IMR-90 (cell line): ENCODE measurements at regions not wholly inside any gene's neighbourhood (a gene's known extent, or its start where the extent isn't known, plus 50 kb on each side); places are given as distances from the start of the nearest gene placed in this dataset.

Experiments used
- ATAC-seq: fragments of 200-7000 bp; cut with Tn5 transposase; 2 replicates; pipeline ENCODE4 v1.9.1; 2020; ENCODE audit warnings: low read depth, mild to moderate bottlenecking, moderate library complexity
- BruUV-seq: library from RNA; stranded (reverse); fragments of 400-500 nt; replicated peaks from 2 replicates; lab custom pipeline; 2021; lab: Mats Ljungman, UMichigan
- CTCF ChIA-PET: fragments of 300-600 bp; formaldehyde crosslinking; extraction: SDS; loops from one replicate; lab custom pipeline; 2021; ENCODE audit warnings: antibody characterized with exemption; lab: Yijun Ruan, JAX
- POLR2A ChIA-PET: fragments of 300-600 bp; sonication (Branson Sonifier 250); formaldehyde crosslinking; loops from one replicate; lab custom pipeline; 2022; ENCODE audit warnings: antibody characterized with exemption; ENCODE audit not compliant: unreplicated experiment; lab: Charles Lee
- DNase-seq: peaks from one replicate; pipeline ENCODE4 v3.0.0; 2013
- H2AFZ ChIP-seq: replicated peaks from 2 replicates; pipeline ENCODE3; 2013; ENCODE audit warnings: low read length, mild to moderate bottlenecking; ENCODE audit not compliant: poor library complexity
- H2AK5ac ChIP-seq: 2 replicates; pipeline ENCODE4 v1.6.1; 2013; ENCODE audit warnings: low read depth, low read length, inconsistent platforms
- H2AK9ac ChIP-seq: replicated peaks from 2 replicates; pipeline ENCODE3; 2013; ENCODE audit warnings: mild to moderate bottlenecking, low read depth, low read length, moderate library complexity; ENCODE audit not compliant: poor library complexity
- H2BK120ac ChIP-seq: 2 replicates; pipeline ENCODE4 v1.6.1; 2013; ENCODE audit warnings: low read depth, low read length, inconsistent platforms
- H2BK15ac ChIP-seq: 3 replicates; pipeline ENCODE4 v1.6.1; 2013; ENCODE audit warnings: low read depth, low read length, inconsistent platforms
- H2BK20ac ChIP-seq: 2 replicates; pipeline ENCODE4 v1.6.1; 2013; ENCODE audit warnings: low read depth, mild to moderate bottlenecking, inconsistent platforms, low read length, moderate library complexity
- H2BK5ac ChIP-seq: 2 replicates; pipeline ENCODE4 v1.6.1; 2013; ENCODE audit warnings: mild to moderate bottlenecking, low read depth, low read length, inconsistent platforms; ENCODE audit not compliant: poor library complexity, severe bottlenecking
- H3K14ac ChIP-seq: replicated peaks from 2 replicates; pipeline ENCODE4 v1.6.1; 2013; ENCODE audit warnings: low read depth, low read length, inconsistent platforms
- H3K18ac ChIP-seq: 2 replicates; pipeline ENCODE4 v1.6.1; 2013; ENCODE audit warnings: low read depth, low read length, control low read depth
- H3K23ac ChIP-seq: 2 replicates; pipeline ENCODE4 v1.6.1; 2013; ENCODE audit warnings: low read depth, low read length, inconsistent platforms
- H3K27ac ChIP-seq: 2 replicates; pipeline ENCODE4 v1.5.1; 2013; ENCODE audit warnings: mild to moderate bottlenecking, control low read depth, low read length; ENCODE audit not compliant: insufficient read depth
- H3K27me3 ChIP-seq: 2 replicates; pipeline ENCODE4 v1.6.1; 2013; ENCODE audit warnings: low read length; ENCODE audit not compliant: control insufficient read depth, insufficient read depth
- H3K36me3 ChIP-seq: 2 replicates; pipeline ENCODE4 v1.6.1; 2013; ENCODE audit warnings: low read length, mixed read lengths; ENCODE audit not compliant: control insufficient read depth, insufficient read depth
- H3K4ac ChIP-seq: 2 replicates; pipeline ENCODE4 v1.6.1; 2013; ENCODE audit warnings: low read depth, low read length, inconsistent platforms
- H3K4me1 ChIP-seq: 2 replicates; pipeline ENCODE4 v1.6.1; 2013; ENCODE audit warnings: low read length, mixed read lengths; ENCODE audit not compliant: control insufficient read depth, insufficient read depth
- H3K4me2 ChIP-seq: 2 replicates; pipeline ENCODE4 v1.6.1; 2013; ENCODE audit warnings: low read depth, mild to moderate bottlenecking, control low read depth, low read length, moderate library complexity
- H3K4me3 ChIP-seq: 2 replicates; pipeline ENCODE4 v1.5.1; 2013; ENCODE audit warnings: low read depth, mild to moderate bottlenecking, control low read depth, low read length, moderate library complexity; ENCODE audit not compliant: insufficient read depth
- H3K56ac ChIP-seq: 2 replicates; pipeline ENCODE4 v1.6.1; 2013; ENCODE audit warnings: low read length, inconsistent platforms; ENCODE audit not compliant: insufficient read depth; ENCODE audit errors: extremely low read depth
- H3K79me1 ChIP-seq, 2 experiments: 2 replicates each; pipeline ENCODE4 v1.6.1; 2013; ENCODE audit warnings: low read length in 2 of 2, inconsistent platforms in 1 of 2, low read depth in 1 of 2
- H3K9ac ChIP-seq: 2 replicates; pipeline ENCODE4 v1.6.1; 2013; ENCODE audit warnings: low read depth, low read length, control low read depth
- H3K9me1 ChIP-seq: 2 replicates; pipeline ENCODE4 v1.6.1; 2013; ENCODE audit warnings: low read length, inconsistent platforms; ENCODE audit not compliant: insufficient read depth
- H3K9me3 ChIP-seq: 2 replicates; pipeline ENCODE4 v1.6.1; 2013; ENCODE audit warnings: low read length; ENCODE audit not compliant: control insufficient read depth, insufficient read depth
- H4K20me1 ChIP-seq: 2 replicates; pipeline ENCODE4 v1.6.1; 2013; ENCODE audit warnings: low read length, inconsistent platforms; ENCODE audit not compliant: insufficient read depth
- H4K5ac ChIP-seq: 2 replicates; pipeline ENCODE4 v1.6.1; 2013; ENCODE audit warnings: mild to moderate bottlenecking, low read depth, low read length, control low read depth
- H4K8ac ChIP-seq, 2 experiments: 2 replicates each; pipeline ENCODE4 v1.6.1; 2013; ENCODE audit warnings: low read depth in 2 of 2, low read length in 2 of 2, control low read depth in 1 of 2, inconsistent platforms in 1 of 2
- H4K91ac ChIP-seq: 2 replicates; pipeline ENCODE4 v1.6.1; 2013; ENCODE audit warnings: low read depth, low read length, inconsistent platforms; ENCODE audit not compliant: insufficient read depth
- CTCF ChIP-seq: conservative IDR thresholded peaks from 2 replicates; pipeline ENCODE4 v1.5.1; 2012; ENCODE audit warnings: mild to moderate bottlenecking, low read depth, low read length, improper control_type of control experiment
- WGBS, 2 experiments: methylation state at CpG; one replicate each; pipeline versions ENCODE4 v1.1.5 to v1.1.7; 2013; ENCODE audit warnings: missing lambda C conversion rate in 2 of 2; ENCODE audit not compliant: insufficient read length in 1 of 2; ENCODE audit errors: extremely low coverage in 2 of 2; 5-methylcytosine and 5-hydroxymethylcytosine counted together
- dilution Hi-C: fragments of 300-500 bp; cut with HindIII; formaldehyde crosslinking; loops from one replicate; pipeline ENCODE4 v1.14.3; 2018; ENCODE audit warnings: low sequenced_read_pairs; ENCODE audit not compliant: unreplicated experiment
- in situ Hi-C: fragments of 300-500 bp; cut with MboI; formaldehyde crosslinking; loops from 3 replicates; pipeline ENCODE4 v1.14.3; 2019; ENCODE audit warnings: low sequenced_read_pairs, inconsistent platforms, mixed read lengths
- intact Hi-C: fragments of 100-400 bp; cut with micrococcal nuclease; formaldehyde crosslinking; loops from 2 replicates; pipeline ENCODE4 v1.10.0; 2022

- ATAC-seq: no peak
- BruUV-seq: no TSS peak
- POLR2A ChIA-PET: no interaction called here
These were observed 221.5 kb upstream of the FOXK1 start for GRCh38 chr7:4460597-4460996.

More at GRCh38 chr7:4460597-4460996, 221.5 kb upstream of the FOXK1 start:
- no CpG with 5 or more reads among the region's 2 CpGs for WGBS, 2 experiments
- no peak overlapping the region for H2BK15ac ChIP-seq
- H3K18ac ChIP-seq: no peak overlapping the region
- no peak overlapping the region for H3K4me2 ChIP-seq
- in situ Hi-C loops: no loop called here
- H3K79me1 ChIP-seq: no peaks in the 10 kb centered on the region
- no peak overlapping the region for H2BK120ac ChIP-seq
- no peak overlapping the region for H4K5ac ChIP-seq
- intact Hi-C loops: no loop called here
- H2BK5ac ChIP-seq: no peak overlapping the region
- no peaks in the 10 kb centered on the region for H4K20me1 ChIP-seq
- no peaks in the 10 kb centered on the region for H3K36me3 ChIP-seq
- no peaks in the 10 kb centered on the region for H3K27me3 ChIP-seq
- H3K9me1 ChIP-seq: no peaks in the 10 kb centered on the region
- no peak overlapping the region for H3K4me3 ChIP-seq
- H2AK9ac ChIP-seq: no peak overlapping the region
- H3K14ac ChIP-seq: no peak overlapping the region
- dilution Hi-C loops: no loop called here
- H3K23ac ChIP-seq: no peak overlapping the region
- no peak for DNase-seq
- no peak overlapping the region for H2AK5ac ChIP-seq
- H2AFZ ChIP-seq: no peak overlapping the region
- peaks cover 19% of the 10 kb centered on the region for H3K9me3 ChIP-seq
- no peak overlapping the region for H2BK20ac ChIP-seq
- no peak overlapping the region for H3K4ac ChIP-seq
- no peak overlapping the region for H3K9ac ChIP-seq
- H3K56ac ChIP-seq: no peak overlapping the region
- H3K27ac ChIP-seq: no peak overlapping the region
- CTCF ChIA-PET: no interaction called here
- H4K91ac ChIP-seq: no peak overlapping the region
- TF ChIP-seq CTCF: no peak
- H4K8ac ChIP-seq: no peak overlapping the region
- no peaks in the 10 kb centered on the region for H3K4me1 ChIP-seq
